Thyroid gland (tissue), 4 donors: ENCODE measurements at regions not wholly inside any gene's neighbourhood (a gene's known extent, or its start where the extent isn't known, plus 50 kb on each side); places are given as distances from the start of the nearest gene placed in this dataset.

ENCODE experiments used
- DNase-seq, 2 donors: peaks; one replicate each; pipeline ENCODE4 v3.0.0-alpha.2; 2019
- H3K27ac ChIP-seq, 3 donors: fragments of 200-600 bp; sonication (generic); 1 replicate in 2 of 3; 2 replicates in 1 of 3; pipeline ENCODE4 v1.5.1; 2016 to 2019; ENCODE audit warnings: mild to moderate bottlenecking in 1 of 3, moderate library complexity in 1 of 3
- H3K27me3 ChIP-seq: fragments of 200-600 bp; sonication (generic); one replicate; pipeline ENCODE4 v1.5.1; 2019
- H3K36me3 ChIP-seq, 2 donors: fragments of 200-600 bp; sonication (generic); one replicate each; pipeline ENCODE4 v1.5.1; 2016 to 2019
- H3K4me1 ChIP-seq, 2 donors: fragments of 200-600 bp; sonication (generic); one replicate each; pipeline ENCODE4 v1.5.1; 2017 to 2019
- H3K4me3 ChIP-seq, 3 donors: fragments of 200-600 bp; sonication (generic); replicated peaks in 1 of 3; 1 replicate in 2 of 3; 2 replicates in 1 of 3; pipeline ENCODE4 v1.5.1; 2016; ENCODE audit warnings: mild to moderate bottlenecking in 1 of 3
- H3K9me3 ChIP-seq: fragments of 200-600 bp; sonication (generic); one replicate; pipeline ENCODE4 v1.5.1; 2017
- POLR2A ChIP-seq, 2 donors: fragments of 450-650 bp; IDR thresholded peaks; one replicate each; pipeline ENCODE4 v1.6.1; 2017; ENCODE audit warnings: antibody characterized with exemption in 2 of 2, mild to moderate bottlenecking in 2 of 2, moderate library complexity in 1 of 2
- WGBS, 2 donors: methylation state at CpG; one replicate each; pipeline ENCODE4 v1.1.5; 2017; 5-methylcytosine and 5-hydroxymethylcytosine counted together
- intact Hi-C: fragments of 100-400 bp; cut with DNase I; formaldehyde crosslinking; loops from one replicate; pipeline ENCODE4 v1.15.1; 2023
- TF ChIP-seq, protein P1 (sequence below), 6 experiments: fragments of 200-600 bp in 3 of 6; fragments of 450-650 bp in 3 of 6; sonication (generic) in 3 of 6; IDR thresholded peaks; one replicate each; pipeline ENCODE4 v1.5.1; 2016 to 2019; ENCODE audit warnings: antibody characterized with exemption in 6 of 6, mild to moderate bottlenecking in 2 of 6, inconsistent platforms in 1 of 6, moderate library complexity in 1 of 6

- Histone ChIP-seq H3K9me3 (no peaks in the 10 kb centered on the region), H3K27me3 (no peaks in the 10 kb centered on the region), H3K4me1 (peaks cover 5 to 17% of the 10 kb centered on the region in 2 donors), H3K4me3 (no peak overlapping the region), H3K27ac (no peak overlapping the region), H3K36me3 (no peaks in the 10 kb centered on the region)
- WGBS, 2 donors = 78 to 82% methylated on average over 3 of the region's 3 CpGs
- DNase-seq = no peak
- intact Hi-C loops = no loop called here
- no peak for TF ChIP-seq POLR2A (IDR thresholded peaks at IDR 0.05)
- TF ChIP-seq, protein P1, sequence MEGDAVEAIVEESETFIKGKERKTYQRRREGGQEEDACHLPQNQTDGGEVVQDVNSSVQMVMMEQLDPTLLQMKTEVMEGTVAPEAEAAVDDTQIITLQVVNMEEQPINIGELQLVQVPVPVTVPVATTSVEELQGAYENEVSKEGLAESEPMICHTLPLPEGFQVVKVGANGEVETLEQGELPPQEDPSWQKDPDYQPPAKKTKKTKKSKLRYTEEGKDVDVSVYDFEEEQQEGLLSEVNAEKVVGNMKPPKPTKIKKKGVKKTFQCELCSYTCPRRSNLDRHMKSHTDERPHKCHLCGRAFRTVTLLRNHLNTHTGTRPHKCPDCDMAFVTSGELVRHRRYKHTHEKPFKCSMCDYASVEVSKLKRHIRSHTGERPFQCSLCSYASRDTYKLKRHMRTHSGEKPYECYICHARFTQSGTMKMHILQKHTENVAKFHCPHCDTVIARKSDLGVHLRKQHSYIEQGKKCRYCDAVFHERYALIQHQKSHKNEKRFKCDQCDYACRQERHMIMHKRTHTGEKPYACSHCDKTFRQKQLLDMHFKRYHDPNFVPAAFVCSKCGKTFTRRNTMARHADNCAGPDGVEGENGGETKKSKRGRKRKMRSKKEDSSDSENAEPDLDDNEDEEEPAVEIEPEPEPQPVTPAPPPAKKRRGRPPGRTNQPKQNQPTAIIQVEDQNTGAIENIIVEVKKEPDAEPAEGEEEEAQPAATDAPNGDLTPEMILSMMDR (IDR thresholded peaks at IDR 0.05) = no peak
Observed at GRCh38 chr6:140036196-140036595, 661.7 kb upstream of the CITED2 start.

DNA sequence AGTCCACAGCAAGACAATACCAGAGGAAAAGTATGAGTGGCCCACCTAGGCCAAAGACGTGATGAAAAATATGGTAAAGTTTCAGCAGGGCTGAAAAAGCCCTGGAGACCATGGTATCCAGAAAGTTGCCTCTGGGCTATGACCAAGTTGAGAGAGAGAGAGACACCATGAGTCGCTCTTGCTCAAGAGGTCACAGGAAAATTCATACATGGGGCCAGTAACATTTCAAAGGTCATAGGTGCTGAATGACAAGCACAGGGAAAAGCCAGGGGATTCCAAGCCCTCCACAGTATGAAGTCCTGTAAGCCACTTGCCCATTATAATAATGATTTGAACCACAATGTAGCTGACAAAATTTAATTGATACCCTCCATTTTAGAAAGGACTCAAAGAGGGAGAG, 657.7 kb upstream of the CITED2 start:
- H3K4me3 ChIP-seq = no peak overlapping the region

DNA sequence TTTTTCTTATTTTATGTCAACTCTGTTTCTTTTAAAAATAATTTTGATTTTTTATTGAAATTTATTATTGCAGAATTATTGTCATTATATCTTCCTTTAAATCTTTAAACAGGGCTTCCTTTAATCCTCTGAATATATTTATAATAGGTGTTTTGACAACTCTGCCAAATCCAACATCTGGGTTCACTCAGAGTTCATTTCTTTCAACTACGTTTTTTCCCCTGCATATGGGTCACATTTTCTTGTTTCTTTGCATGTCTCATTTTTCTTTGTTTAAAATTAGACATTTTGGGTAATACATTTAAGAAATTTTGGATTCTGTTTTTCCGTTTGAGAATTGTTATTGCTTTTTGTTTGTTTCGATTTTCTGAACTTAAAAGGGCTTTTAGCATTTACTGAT, 655.1 kb upstream of the CITED2 start:
- TF ChIP-seq, protein P1 (IDR thresholded peaks at IDR 0.05) = no peak
- no peak for TF ChIP-seq POLR2A (IDR thresholded peaks at IDR 0.05)
- Histone ChIP-seq H3K27me3 (no peaks in the 10 kb centered on the region), H3K9me3 (no peaks in the 10 kb centered on the region), H3K4me3 (no peak overlapping the region), H3K27ac (no peak overlapping the region), H3K36me3 (no peaks in the 10 kb centered on the region), H3K4me1 (no peaks in the 10 kb centered on the region)
- DNase-seq = no peak
- 82 to 90% methylated on average over 3 of the region's 3 CpGs for WGBS, 2 donors
- intact Hi-C loops = no loop called here

More for the DNA sequence above, 657.7 kb upstream of the CITED2 start:
- Histone ChIP-seq H3K36me3 (no peaks in the 10 kb centered on the region), H3K4me1 (no peaks in the 10 kb centered on the region), H3K9me3 (no peaks in the 10 kb centered on the region), H3K27ac (no peak overlapping the region), H3K27me3 (no peaks in the 10 kb centered on the region)
- WGBS, 2 donors = 92 to 98% methylated on average over 2 of the region's 2 CpGs
- TF ChIP-seq, protein P1 (IDR thresholded peaks at IDR 0.05) = no peak
- no peak for TF ChIP-seq POLR2A (IDR thresholded peaks at IDR 0.05)
- no peak for DNase-seq
- intact Hi-C loops = no loop called here

DNA sequence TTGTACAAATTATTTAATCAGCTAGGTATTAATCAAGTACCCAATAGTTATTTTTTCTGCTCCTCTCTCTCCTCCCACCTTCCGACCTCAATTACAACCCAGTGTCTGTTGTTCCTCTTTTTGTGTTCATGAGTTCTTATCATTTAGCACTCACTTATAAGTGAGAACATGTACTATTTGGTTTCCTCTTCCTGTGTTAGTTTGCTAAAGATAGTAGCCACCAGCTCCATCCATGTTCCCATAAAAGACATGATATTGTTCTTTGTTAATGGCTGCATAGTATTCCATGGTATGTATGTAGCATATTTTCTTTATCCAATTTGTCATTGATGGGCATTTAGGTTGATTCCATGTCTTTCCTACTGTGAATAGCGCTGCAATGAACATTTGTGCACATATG, 652.8 kb upstream of the CITED2 start:
- H3K27ac ChIP-seq = no peak overlapping the region
- no peaks in the 10 kb centered on the region for H3K27me3 ChIP-seq
- intact Hi-C loops = no loop called here
- DNase-seq = no peak
- no peaks in the 10 kb centered on the region for H3K9me3 ChIP-seq
- WGBS, 2 donors = 86 to 88% methylated on average over 2 of the region's 2 CpGs
- no peak overlapping the region for H3K4me3 ChIP-seq
- TF ChIP-seq POLR2A (IDR thresholded peaks at IDR 0.05) = no peak
- TF ChIP-seq, protein P1 (IDR thresholded peaks at IDR 0.05) = no peak
- H3K36me3 ChIP-seq = no peaks in the 10 kb centered on the region
- no peaks in the 10 kb centered on the region for H3K4me1 ChIP-seq

DNA sequence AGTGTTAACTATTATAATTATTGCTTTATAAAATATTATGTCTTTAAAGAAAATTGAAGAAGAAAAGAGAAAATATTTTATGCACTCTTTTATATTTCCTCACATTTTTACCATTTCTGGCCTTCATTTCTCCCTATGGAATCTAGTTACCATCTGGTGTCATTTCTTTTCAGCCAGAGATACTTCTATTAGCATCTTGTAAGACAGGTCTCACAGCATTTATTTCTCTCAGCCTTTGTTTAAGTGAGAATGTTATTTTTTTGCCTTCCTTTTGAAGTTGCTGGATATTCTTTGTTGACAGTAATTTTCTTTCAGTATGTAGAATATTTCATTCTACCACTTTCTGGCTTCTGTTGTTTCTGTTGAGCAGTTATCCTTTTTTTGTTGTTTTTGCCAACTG, 652.1 kb upstream of the CITED2 start:
- Histone ChIP-seq H3K27me3 (no peaks in the 10 kb centered on the region), H3K9me3 (no peaks in the 10 kb centered on the region), H3K4me3 (no peak overlapping the region), H3K27ac (no peak overlapping the region), H3K36me3 (no peaks in the 10 kb centered on the region), H3K4me1 (no peaks in the 10 kb centered on the region)
- intact Hi-C loops = no loop called here
- no peak for TF ChIP-seq POLR2A (IDR thresholded peaks at IDR 0.05)
- TF ChIP-seq, protein P1 (IDR thresholded peaks at IDR 0.05) = no peak
- DNase-seq = no peak
